ENCODE measurements at regions not wholly inside any gene's neighbourhood (a gene's known extent, or its start where the extent isn't known, plus 50 kb on each side); places are given as distances from the start of the nearest gene placed in this dataset.

DNA sequence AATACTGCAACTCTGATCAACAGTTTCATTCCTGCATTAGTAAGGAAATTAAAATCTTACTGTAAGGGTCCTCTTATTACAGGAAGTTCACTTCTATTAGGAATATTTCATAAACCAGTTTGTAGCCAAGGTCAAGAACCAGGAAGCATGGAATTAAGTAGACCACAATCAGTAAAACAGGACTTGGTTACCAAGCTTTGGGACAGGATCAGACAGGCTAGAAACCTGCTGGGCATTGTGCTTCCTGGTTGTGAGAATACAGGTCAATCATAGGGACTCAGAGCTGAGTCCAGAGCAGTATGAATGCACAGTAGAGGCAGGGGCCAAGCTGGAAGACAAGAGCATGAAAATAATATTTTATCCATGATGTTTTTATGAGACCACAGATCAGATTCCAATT, 248.0 kb downstream of the IKZF2 start:
- DNase-seq (ENCODE audit: low read depth, low spot score): no peak
- H3K4me3 ChIP-seq (ENCODE audit: low read depth, low read length): no peak overlapping the region
- no peak for TF ChIP-seq CTCF (IDR thresholded peaks at IDR 0.05; ENCODE audit: insufficient read depth, low read length, missing control alignments)
- ChIA-PET POLR2A (no interaction called here), CTCF (interaction anchor here (0.9 kb wide), 1 partner anchor 11 kb away, joined by 4 read pairs; no protein-coding TSS in a partner anchor)

- H3K4me3 ChIP-seq (ENCODE audit: low read depth, low read length): no peak overlapping the region
- POLR2A ChIA-PET: no interaction called here
- TF ChIP-seq CTCF (IDR thresholded peaks at IDR 0.05; ENCODE audit: insufficient read depth, low read length, missing control alignments): no peak
- CTCF ChIA-PET: interaction anchor here (1.0 to 1.1 kb wide), 2 partner anchors 8 to 11 kb away, joined by 3 read pairs; no protein-coding TSS in a partner anchor
- no peak for DNase-seq (ENCODE audit: low read depth, low spot score)
Observed at GRCh38 chr2:212902421-212902820, 249.0 kb downstream of the IKZF2 start.

DNA sequence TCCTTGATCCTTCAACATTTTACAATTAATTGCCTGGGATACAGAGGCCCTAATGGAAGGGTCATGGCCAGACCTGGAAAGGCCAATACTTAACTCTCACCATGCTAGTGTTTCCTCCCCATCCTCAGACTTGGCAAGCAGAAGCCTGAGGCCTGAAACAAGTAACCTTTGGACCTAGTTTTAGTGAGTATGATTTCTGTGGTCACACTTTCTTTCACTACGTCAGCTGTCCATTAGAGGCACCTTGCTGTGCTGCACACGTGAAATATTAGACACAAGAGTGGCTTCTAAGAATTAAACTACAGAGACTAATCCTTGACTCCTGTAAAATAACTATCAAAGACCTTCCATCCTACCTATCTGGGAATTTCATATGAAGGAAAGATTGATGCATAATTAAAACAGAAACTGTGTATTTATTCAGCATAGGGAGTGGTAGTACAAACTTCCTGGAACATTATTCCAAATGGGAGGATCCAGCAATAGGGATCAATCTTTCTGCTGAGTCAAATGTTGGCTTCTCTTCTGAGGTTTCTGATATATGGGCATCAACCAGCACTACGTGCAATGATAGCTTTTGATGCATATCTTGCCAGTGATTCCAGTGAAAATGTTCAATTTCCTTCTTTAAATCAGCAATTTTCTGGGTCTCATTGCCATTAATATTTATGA, 249.7 kb downstream of the IKZF2 start:
- POLR2A ChIA-PET: no interaction called here
- no peak for TF ChIP-seq CTCF (IDR thresholded peaks at IDR 0.05; ENCODE audit: insufficient read depth, low read length, missing control alignments)
- no peak for DNase-seq (ENCODE audit: low read depth, low spot score)

GRCh38 chr2:212900715-212901114, 250.7 kb downstream of the IKZF2 start:
- no peak overlapping the region for H3K4me3 ChIP-seq (ENCODE audit: low read depth, low read length)
- POLR2A ChIA-PET: no interaction called here
- CTCF ChIA-PET: interaction anchor here (1.2 kb wide), 1 partner anchor 9 kb away, joined by 5 read pairs; no protein-coding TSS in a partner anchor

More for the DNA sequence above, 249.7 kb downstream of the IKZF2 start:
- CTCF ChIA-PET: interaction anchor here (1.0 to 1.2 kb wide), 3 partner anchors 8 to 12 kb away, joined by 3 to 5 read pairs (median 3); no protein-coding TSS in a partner anchor
- no peak overlapping the region for H3K4me3 ChIP-seq (ENCODE audit: low read depth, low read length)

DNA sequence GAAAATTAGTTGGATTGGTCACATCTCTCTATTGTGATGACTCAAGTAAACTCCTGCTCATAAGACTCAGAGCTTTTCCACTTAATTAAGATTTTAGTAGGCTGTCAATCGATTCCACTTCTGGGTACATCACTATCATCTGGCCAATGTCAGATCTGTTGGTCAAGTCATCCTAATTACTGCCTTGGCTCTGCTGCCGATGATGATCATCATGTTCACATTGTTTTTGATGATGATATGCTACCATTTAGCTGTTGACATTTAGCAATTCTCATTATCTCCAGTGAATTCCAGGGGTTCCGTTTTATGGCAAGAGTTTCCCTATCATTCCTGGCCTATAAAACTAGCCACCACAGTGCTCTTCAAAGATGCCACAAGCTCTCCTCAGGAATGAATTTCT, 253.4 kb downstream of the IKZF2 start:
- TF ChIP-seq CTCF (IDR thresholded peaks at IDR 0.05; ENCODE audit: insufficient read depth, low read length, missing control alignments): no peak
- POLR2A ChIA-PET: no interaction called here
- H3K4me3 ChIP-seq (ENCODE audit: low read depth, low read length): no peak overlapping the region
- CTCF ChIA-PET: interaction anchor here (1.0 kb wide), 1 partner anchor 254 kb away, joined by 3 read pairs; no protein-coding TSS in a partner anchor
- no peak for DNase-seq (ENCODE audit: low read depth, low spot score)

More at GRCh38 chr2:212900715-212901114, 250.7 kb downstream of the IKZF2 start:
- no peak for DNase-seq (ENCODE audit: low read depth, low spot score)
- no peak for TF ChIP-seq CTCF (IDR thresholded peaks at IDR 0.05; ENCODE audit: insufficient read depth, low read length, missing control alignments)

GRCh38 chr2:212897296-212897695, 254.1 kb downstream of the IKZF2 start:
- POLR2A ChIA-PET: no interaction called here
- no peak overlapping the region for H3K4me3 ChIP-seq (ENCODE audit: low read depth, low read length)
- DNase-seq (ENCODE audit: low read depth, low spot score): peak; percentile 51
- TF ChIP-seq CTCF (IDR thresholded peaks at IDR 0.05; ENCODE audit: insufficient read depth, low read length, missing control alignments): no peak
- CTCF ChIA-PET: no interaction called here

Data from AG04449 (cell line).